HG03469 (cell line): ENCODE measurements at regions not wholly inside any gene's neighbourhood (a gene's known extent, or its start where the extent isn't known, plus 50 kb on each side); places are given as distances from the start of the nearest gene placed in this dataset.

Experiments used
- ATAC-seq: cut with Tn5 transposase; IDR thresholded peaks from one replicate; pipeline ENCODE4 v1.9.1; 2021; ENCODE audit warnings: mild to moderate bottlenecking, moderate library complexity, moderate number of reproducible peaks; ENCODE audit not compliant: unreplicated experiment

DNA sequence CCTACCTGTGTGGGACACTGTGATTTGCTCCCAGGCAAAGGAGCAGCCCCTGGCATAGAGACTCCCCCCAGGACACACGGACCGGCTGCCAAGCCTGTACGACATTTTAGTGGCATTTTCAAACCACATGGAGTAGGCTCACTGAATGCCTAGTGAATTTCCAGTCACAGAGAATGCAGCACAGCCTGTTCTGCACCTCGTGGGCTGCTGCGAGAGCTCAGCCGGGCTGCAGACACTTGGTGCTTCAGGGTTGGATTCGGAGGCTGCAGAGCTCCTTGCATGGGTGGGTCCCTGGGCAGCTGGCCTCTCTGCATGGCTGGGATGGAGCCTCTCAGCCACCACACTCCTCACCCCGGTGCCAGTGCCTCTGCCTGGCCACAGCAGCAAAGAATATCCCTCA is 51.2 kb upstream of the HNF1B start:
- no peak for ATAC-seq
